Fibroblast of the conjunctiva (primary cell): ENCODE measurements at regions not wholly inside any gene's neighbourhood (a gene's known extent, or its start where the extent isn't known, plus 50 kb on each side); places are given as distances from the start of the nearest gene placed in this dataset.

Experiments
- DNase-seq: peaks from one replicate; pipeline ENCODE4 v3.0.0-alpha.2; 2010; ENCODE audit warnings: low read depth

DNA sequence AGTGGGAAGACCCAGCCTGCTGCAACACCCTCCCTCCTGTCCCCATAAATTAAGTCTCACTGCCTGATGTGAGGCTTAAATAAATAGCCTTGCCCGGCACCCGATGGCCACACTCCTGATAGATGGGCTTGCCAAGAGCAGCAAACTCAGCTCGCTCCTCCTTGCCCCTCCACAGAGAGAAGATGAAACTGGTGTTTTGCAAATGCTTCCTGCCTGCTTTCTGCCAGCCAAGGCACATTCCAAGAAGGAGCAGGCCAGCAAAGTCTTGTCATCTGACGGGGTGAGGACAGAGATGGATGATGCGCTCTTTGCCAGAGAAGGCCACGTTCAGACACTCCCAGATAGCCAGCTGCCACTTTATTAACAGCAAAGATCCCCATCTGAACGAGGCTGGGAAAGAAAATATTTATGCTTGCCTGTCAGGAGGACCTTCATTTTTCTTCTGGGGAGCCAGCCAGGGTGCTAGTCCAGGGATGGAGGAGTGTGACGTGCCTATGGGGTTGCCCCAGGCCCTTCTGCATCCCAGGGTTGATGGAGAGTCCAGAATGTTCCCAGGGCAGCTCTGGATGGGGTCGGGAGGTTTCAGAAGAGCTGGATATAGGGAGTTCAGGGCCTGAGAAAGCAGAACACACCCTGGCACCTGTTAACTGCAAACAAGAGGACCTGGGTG is 265.4 kb downstream of the FOXD2 start:
- no peak for DNase-seq

DNA sequence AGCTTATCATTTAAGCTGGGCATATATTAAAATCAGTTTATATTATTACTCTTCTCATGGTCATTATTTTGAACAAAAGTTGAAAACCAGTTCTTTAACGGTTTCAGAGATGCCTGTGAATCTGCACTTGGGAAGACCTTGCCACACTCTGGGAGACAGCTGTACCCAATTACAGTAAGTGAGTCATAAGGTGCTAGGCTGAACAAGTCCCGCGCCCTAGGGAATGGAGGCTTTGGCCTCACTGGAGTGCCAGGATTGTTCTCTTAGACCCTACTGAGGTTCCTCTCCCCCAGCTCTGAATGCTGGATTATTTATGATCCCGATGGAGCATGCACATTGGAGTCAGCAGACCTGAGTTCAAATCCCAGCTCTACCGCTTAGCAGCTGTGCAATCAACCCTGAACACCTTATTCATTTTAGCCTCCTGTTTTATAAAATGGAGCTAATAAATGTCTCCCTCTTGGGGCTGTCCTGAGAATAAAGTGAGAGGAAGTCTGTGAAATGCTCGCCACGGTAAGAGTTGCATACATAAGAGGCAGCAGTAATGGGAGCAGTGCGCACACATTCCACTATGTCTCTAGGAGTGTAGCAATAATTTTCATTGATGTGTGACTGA is 266.2 kb downstream of the FOXD2 start:
- peak; percentile 70 for DNase-seq

DNA sequence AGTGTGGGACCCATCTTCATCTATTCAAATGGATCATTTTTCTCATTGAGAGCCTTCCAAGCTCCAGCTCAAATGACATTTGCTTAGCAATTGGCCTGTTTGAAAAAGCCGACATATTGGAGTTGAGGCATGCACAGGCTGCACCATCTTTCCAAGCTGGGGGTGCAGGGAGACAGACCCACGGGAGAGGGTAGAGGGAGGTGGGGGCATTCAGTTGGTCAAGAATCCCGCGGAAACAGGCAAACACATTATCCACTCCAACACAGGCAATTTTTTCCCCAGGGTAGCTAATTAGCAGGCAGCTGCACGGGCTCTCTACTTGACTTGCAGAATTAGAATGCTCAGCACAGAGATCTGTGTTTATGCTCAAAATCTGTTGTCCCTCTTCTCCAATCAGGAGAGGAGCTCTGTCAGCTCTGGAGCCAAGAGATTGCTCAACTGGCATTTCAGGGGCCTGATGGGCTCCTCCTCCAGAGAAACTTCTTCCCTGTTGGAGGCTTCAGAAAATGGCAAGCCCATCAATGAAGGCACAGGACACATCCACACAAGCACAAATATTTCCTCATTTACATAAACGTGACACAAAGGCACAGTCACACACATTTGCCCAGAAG is 267.8 kb downstream of the FOXD2 start:
- no peak for DNase-seq

DNA sequence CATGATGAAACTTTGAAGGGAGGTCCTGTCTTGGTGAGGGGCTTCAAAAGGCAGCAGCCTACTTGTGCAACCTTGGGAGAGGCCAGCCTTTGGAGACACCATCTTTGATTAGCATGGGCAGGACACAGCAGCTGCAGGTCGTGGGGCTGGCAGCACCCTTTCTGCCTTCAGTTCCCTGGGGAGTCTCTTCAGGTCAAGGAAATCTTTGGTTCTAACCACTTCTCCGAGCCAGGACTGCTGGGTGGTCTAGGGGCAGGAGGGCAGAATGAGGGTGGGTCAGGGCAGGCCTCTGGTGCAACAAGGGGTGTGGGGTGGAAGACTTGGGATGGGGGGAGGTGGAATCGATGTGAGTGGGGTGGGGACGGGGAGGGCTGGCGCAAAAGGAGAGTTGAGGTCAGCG is 269.7 kb downstream of the FOXD2 start:
- DNase-seq: no peak

DNA sequence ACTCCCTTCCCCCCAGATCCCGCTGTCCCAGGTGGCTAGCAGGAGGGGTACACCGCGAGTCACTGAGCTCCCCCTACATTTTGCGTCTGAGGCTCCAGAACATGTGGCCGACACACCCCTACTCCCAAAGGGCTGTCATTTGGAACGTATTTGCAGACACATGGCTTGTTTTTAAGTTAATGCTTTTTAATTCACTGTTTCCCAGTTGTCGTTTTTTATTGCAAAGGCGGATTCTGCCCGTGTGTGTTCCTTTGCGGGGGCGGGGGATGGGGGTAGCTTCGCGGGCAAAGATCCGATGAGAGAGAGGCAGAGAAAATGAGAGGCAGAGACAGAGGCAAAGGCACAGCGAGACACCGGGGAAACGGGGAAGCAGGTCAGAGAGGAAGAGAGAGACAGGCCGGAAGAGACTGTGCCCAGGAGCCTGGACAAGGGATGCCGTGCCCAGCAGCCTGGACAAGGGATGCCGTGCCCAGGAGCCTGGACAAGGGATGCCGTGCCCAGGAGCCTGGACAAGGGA is 270.2 kb downstream of the FOXD2 start:
- DNase-seq: no peak

DNA sequence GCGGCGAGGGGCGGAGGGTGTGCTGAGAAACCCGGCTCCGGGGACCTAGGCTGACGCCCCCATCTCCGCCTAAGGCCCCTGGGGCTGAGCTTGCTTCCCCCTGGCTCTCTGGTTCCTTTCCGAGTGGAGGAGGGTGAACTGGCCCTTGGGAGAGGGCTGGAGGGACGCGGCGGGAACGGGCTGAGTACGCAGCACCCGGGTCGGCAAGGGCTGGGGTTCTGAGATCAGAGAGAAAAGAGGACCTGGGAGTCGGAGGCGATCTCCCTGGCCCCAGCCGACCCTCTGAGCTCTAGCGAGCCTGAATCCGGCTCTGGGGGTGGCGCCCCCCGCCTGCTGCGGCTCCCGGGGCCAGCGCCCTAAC is 270.8 kb downstream of the FOXD2 start:
- DNase-seq: no peak

DNA sequence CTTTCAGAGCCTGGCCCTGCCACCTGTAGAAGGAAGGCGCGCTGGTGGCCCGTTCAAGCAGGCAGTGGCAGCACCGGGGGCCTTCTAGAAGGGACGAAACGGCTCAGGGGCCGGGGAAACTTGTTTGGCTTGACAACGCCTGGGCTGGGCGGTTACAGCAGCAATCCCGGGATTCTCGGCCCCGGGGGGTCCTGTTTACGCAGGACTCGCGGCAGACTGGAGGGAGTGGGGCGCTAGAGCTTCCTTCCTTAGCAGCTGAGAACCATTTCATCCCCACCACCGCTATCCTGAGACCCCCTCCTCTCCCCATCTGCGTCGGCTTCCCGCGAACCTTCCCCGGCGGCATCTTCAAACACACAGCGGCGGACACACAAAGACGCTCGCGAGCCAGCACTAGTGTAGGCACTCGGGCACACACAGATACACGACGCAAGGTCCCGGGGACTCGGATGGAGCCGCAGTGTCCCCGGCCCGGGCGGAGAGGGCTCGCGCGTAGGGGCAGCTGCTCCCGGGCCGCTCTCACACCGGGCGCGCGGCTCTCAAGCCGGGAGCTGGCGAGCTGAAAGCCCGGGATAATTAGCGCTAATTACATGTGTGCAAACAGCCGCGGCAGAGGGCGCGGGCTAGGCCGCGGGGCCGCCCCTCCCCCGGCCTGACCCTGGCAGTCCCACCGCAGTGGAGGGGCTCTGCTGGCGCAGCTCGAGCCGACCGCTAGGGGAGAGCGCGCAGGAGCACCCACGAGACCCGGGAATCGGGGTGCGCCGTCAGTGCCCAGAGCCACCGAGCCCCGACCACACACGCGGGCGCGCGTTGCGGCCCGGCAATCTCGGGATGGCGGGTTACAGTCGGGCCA is 271.4 kb downstream of the FOXD2 start:
- DNase-seq: no peak

DNA sequence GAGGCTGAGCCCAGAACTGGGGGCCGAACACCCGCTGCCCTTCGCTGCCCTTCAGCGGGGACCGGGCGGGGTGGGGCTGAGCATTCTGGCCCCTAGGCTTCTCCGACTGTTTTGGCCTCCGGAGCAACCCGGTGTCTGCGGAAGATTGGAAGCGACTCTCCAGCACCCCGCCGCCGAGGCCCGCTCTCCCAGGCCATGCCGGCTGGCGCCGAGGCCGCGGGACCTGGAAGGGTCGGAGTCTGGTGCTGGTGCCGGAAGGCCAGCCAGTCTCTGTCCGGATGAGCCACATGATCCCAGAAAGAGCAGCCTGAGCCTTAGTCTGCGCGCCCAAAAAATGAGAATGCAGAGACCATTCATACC is 272.0 kb downstream of the FOXD2 start:
- DNase-seq: no peak

DNA sequence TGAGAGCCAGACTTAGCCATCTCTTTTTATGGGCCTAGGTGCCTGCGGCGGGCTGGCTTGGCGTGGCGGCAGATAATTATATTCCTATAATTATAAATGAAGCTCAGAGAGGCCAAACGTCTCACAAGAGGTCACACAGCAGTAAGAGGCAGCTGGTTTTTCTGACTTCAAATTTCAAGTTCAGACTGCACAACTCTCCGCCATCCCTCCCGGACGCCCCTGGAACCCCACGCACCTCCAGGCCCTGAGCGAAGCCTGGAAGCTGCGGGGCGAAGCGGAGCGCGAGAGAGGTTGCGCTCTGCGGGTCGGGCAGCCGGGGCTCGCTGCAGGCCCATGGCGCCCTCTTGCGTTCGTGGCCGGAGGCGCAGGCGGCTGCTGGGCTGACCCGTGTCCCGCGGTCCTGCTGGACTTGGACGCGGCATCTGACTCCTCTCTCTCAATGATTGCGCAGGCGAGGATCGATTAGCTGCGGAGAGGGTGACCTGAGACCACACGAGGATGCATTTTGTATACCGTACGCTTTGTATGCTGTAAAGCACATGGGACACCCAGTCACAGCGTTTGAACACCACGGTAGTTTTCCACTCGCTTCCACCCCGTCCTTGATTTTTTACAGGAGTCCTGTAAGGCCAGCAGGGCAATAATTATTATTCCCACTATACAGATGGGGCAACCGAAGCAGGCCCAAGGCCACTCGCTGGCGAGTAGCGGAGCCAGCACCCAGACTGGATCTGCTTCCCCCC is 272.7 kb downstream of the FOXD2 start:
- peak; percentile 24 for DNase-seq
